B cell (primary cell): ENCODE measurements at regions not wholly inside any gene's neighbourhood (a gene's known extent, or its start where the extent isn't known, plus 50 kb on each side); places are given as distances from the start of the nearest gene placed in this dataset.

Experiments used
- ATAC-seq: fragments of 200-7000 bp; cut with Tn5 transposase; one replicate; pipeline ENCODE4 v1.10.0; 2021; ENCODE audit warnings: low read depth, mild to moderate bottlenecking, moderate number of reproducible peaks, moderate library complexity
- CTCF ChIA-PET: fragments of 350-600 bp; sonication (Branson Sonifier 250); formaldehyde crosslinking; loops from one replicate; lab custom pipeline; 2021; ENCODE audit warnings: antibody characterized with exemption, inconsistent platforms; lab: Charles Lee
- POLR2A ChIA-PET: fragments of 350-600 bp; sonication (Branson Sonifier 250); formaldehyde crosslinking; loops from one replicate; lab custom pipeline; 2021; ENCODE audit warnings: antibody characterized with exemption; lab: Charles Lee
- DNase-seq: peaks from one replicate; pipeline ENCODE4 v3.0.0; 2013
- H2AFZ ChIP-seq: 2 replicates; pipeline ENCODE4 v1.6.1; 2012; ENCODE audit warnings: mild to moderate bottlenecking, low read depth, low read length; ENCODE audit not compliant: insufficient read depth, poor library complexity, severe bottlenecking
- H3K27ac ChIP-seq, 2 donors: 1 replicate in 1 of 2; 2 replicates in 1 of 2; pipeline ENCODE4 v1.5.1; 2012 to 2013; ENCODE audit warnings: low read length in 2 of 2, mild to moderate bottlenecking in 2 of 2, moderate library complexity in 1 of 2
- H3K27me3 ChIP-seq, 4 experiments: fragments of 200-600 bp in 1 of 4; sonication (generic) in 1 of 4; replicated peaks in 1 of 4; 1 replicate in 2 of 4; 2 replicates in 2 of 4; pipeline versions ENCODE4 v1.6.1 to v1.7.0; 2013 to 2016; ENCODE audit warnings: low read length in 3 of 4, mild to moderate bottlenecking in 2 of 4, mixed read lengths in 1 of 4, moderate library complexity in 1 of 4; ENCODE audit not compliant: insufficient read depth in 4 of 4, control insufficient read depth in 3 of 4; ENCODE audit errors: control extremely low read depth in 1 of 4
- H3K36me3 ChIP-seq, 2 experiments: replicated peaks in 1 of 2; 1 replicate in 1 of 2; 2 replicates in 1 of 2; pipeline versions ENCODE4 v1.6.1 to v1.7.1; 2013; ENCODE audit warnings: low read length in 1 of 2; ENCODE audit not compliant: insufficient read depth in 2 of 2, control insufficient read depth in 1 of 2; ENCODE audit errors: control extremely low read depth in 1 of 2, extremely low read depth in 1 of 2
- H3K4me1 ChIP-seq, 2 donors: fragments of 200-600 bp in 1 of 2; sonication (generic) in 1 of 2; 1 replicate in 1 of 2; 2 replicates in 1 of 2; pipeline versions ENCODE4 v1.5.1 to v1.6.1; 2013 to 2017; ENCODE audit warnings: low read length in 2 of 2; ENCODE audit not compliant: control insufficient read depth in 2 of 2, insufficient read depth in 2 of 2
- H3K4me2 ChIP-seq: replicated peaks from 2 replicates; pipeline ENCODE3; 2012; ENCODE audit warnings: mild to moderate bottlenecking, low read depth, low read length; ENCODE audit not compliant: poor library complexity, severe bottlenecking
- H3K4me3 ChIP-seq, 5 experiments: fragments of 200-600 bp in 1 of 5; sonication (generic) in 1 of 5; 1 replicate in 3 of 5; 2 replicates in 2 of 5; pipeline versions ENCODE4 v1.5.1 to v1.7.0; 2011 to 2016; ENCODE audit warnings: low read length in 4 of 5, mild to moderate bottlenecking in 4 of 5, low read depth in 2 of 5, control low read depth in 1 of 5, moderate library complexity in 1 of 5; ENCODE audit not compliant: insufficient read depth in 1 of 5; ENCODE audit errors: control extremely low read depth in 1 of 5, extremely low read depth in 1 of 5
- H3K79me2 ChIP-seq: fragments of 200-600 bp; sonication (generic); one replicate; pipeline ENCODE4 v1.6.0; 2016; ENCODE audit warnings: low read length; ENCODE audit not compliant: control insufficient read depth, insufficient read depth
- H3K9ac ChIP-seq: fragments of 200-600 bp; sonication (generic); 2 replicates; pipeline ENCODE4 v1.6.1; 2017; ENCODE audit warnings: mild to moderate bottlenecking, low read length, moderate library complexity
- H3K9me3 ChIP-seq, 3 donors: one replicate each; pipeline versions ENCODE4 v1.6.1 to v1.7.1; 2013; ENCODE audit warnings: low read length in 2 of 3; ENCODE audit not compliant: control insufficient read depth in 2 of 3, insufficient read depth in 1 of 3; ENCODE audit errors: control extremely low read depth in 1 of 3
- H4K20me1 ChIP-seq: 2 replicates; pipeline ENCODE4 v1.6.0; 2012; ENCODE audit warnings: mild to moderate bottlenecking, low read length; ENCODE audit not compliant: insufficient read depth, control insufficient read depth, poor library complexity, severe bottlenecking
- H3K27ac Mint-ChIP-seq: one replicate; pipeline ENCODE4 v1.8.0; 2021; ENCODE audit warnings: mixed read lengths
- H3K27me3 Mint-ChIP-seq: one replicate; pipeline ENCODE4 v1.8.0; 2021; ENCODE audit warnings: mixed read lengths
- H3K4me1 Mint-ChIP-seq: one replicate; pipeline ENCODE4 v1.8.0; 2021; ENCODE audit warnings: mixed read lengths
- H3K4me3 Mint-ChIP-seq: one replicate; pipeline ENCODE4 v1.8.0; 2021; ENCODE audit warnings: mixed read lengths
- H3K9me3 Mint-ChIP-seq: one replicate; pipeline ENCODE4 v1.8.0; 2022; ENCODE audit warnings: mixed read lengths; ENCODE audit not compliant: insufficient read depth
- CTCF ChIP-seq: fragments of 200-600 bp; IDR thresholded peaks from one replicate; pipeline ENCODE4 v1.8.0; 2022; ENCODE audit warnings: antibody characterized with exemption, mild to moderate bottlenecking
- EZH2 ChIP-seq: IDR thresholded peaks from 2 replicates; pipeline ENCODE4 v1.6.1; 2012; ENCODE audit warnings: borderline replicate concordance, low read depth, mild to moderate bottlenecking, moderate library complexity, low read length; ENCODE audit not compliant: insufficient read depth, poor library complexity, severe bottlenecking
- WGBS: methylation state at CpG from one replicate; pipeline ENCODE4 v1.1.5; 2013; ENCODE audit warnings: missing lambda C conversion rate; ENCODE audit not compliant: insufficient coverage; 5-methylcytosine and 5-hydroxymethylcytosine counted together
- intact Hi-C: fragments of 100-400 bp; cut with micrococcal nuclease; formaldehyde crosslinking; loops from one replicate; pipeline ENCODE4 v1.10.0; 2022

GRCh38 chr18:64986906-64987495, 763.8 kb upstream of the CDH7 start:
- H3K4me1 ChIP-seq: no peaks in the 10 kb centered on the region
- H3K4me1 Mint-ChIP-seq: no peaks in the 10 kb centered on the region
- no peak overlapping the region for H3K9ac ChIP-seq
- ChIA-PET POLR2A (no interaction called here), CTCF (no interaction called here)
- 69% methylated on average over 2 of the region's 3 CpGs for WGBS
- H3K27me3 ChIP-seq: no peaks in the 10 kb centered on the region
- H3K4me2 ChIP-seq: no peak overlapping the region
- no peak overlapping the region for H3K4me3 Mint-ChIP-seq
- intact Hi-C loops: no loop called here
- H3K27ac Mint-ChIP-seq: no peak overlapping the region
- no peak for DNase-seq
- no peak overlapping the region for H3K4me3 ChIP-seq
- H2AFZ ChIP-seq: no peak overlapping the region
- TF ChIP-seq CTCF: no peak
- TF ChIP-seq EZH2: no peak
- no peaks in the 10 kb centered on the region for H3K27me3 Mint-ChIP-seq
- no peaks in the 10 kb centered on the region for H3K36me3 ChIP-seq
- no peak overlapping the region for H3K27ac ChIP-seq
- ATAC-seq: no peak
- H3K9me3 ChIP-seq: peaks cover 0 to 7% (median 0%) of the 10 kb centered on the region in 3 donors
- no peaks in the 10 kb centered on the region for H3K79me2 ChIP-seq
- no peaks in the 10 kb centered on the region for H4K20me1 ChIP-seq
- H3K9me3 Mint-ChIP-seq: no peaks in the 10 kb centered on the region

- CTCF ChIA-PET: interaction anchor here (1.4 kb wide), 1 partner anchor 9 kb away, joined by 3 read pairs; no protein-coding TSS in a partner anchor
- WGBS: 81% methylated on average over 14 of the region's 14 CpGs
- no peaks in the 10 kb centered on the region for H3K4me1 Mint-ChIP-seq
- TF ChIP-seq EZH2: no peak
- no peak for TF ChIP-seq CTCF
- no peak for ATAC-seq
- H3K36me3 ChIP-seq: no peaks in the 10 kb centered on the region
- intact Hi-C loops: no loop called here
- no peak overlapping the region for H3K4me3 Mint-ChIP-seq
- no peak overlapping the region for H3K27ac ChIP-seq
- H4K20me1 ChIP-seq: no peaks in the 10 kb centered on the region
- H3K4me1 ChIP-seq: no peaks in the 10 kb centered on the region
- no peak overlapping the region for H3K4me3 ChIP-seq
- no peaks in the 10 kb centered on the region for H3K27me3 ChIP-seq
- POLR2A ChIA-PET: no interaction called here
- no peaks in the 10 kb centered on the region for H3K9me3 Mint-ChIP-seq
- no peak overlapping the region for H2AFZ ChIP-seq
- H3K4me2 ChIP-seq: no peak overlapping the region
- H3K9ac ChIP-seq: no peak overlapping the region
- H3K27me3 Mint-ChIP-seq: no peaks in the 10 kb centered on the region
- no peak overlapping the region for H3K27ac Mint-ChIP-seq
- H3K9me3 ChIP-seq: peaks cover 0 to 7% (median 0%) of the 10 kb centered on the region in 3 donors
- peak; percentile 3 for DNase-seq
- no peaks in the 10 kb centered on the region for H3K79me2 ChIP-seq
Measured at GRCh38 chr18:64983497-64984238, 767.1 kb upstream of the CDH7 start.
